HL-60/S4 treated with retinoic acid at 250 ng/mL for 4 days and 3 days (cell line): ENCODE measurements at regions not wholly inside any gene's neighbourhood (a gene's known extent, or its start where the extent isn't known, plus 50 kb on each side); places are given as distances from the start of the nearest gene placed in this dataset.

Experiments used
- in situ Hi-C: fragments of 300-500 bp; cut with MboI; formaldehyde crosslinking; loops from 2 replicates; pipeline ENCODE4 v1.7.0; 2022; ENCODE audit warnings: low sequenced_read_pairs

GRCh38 chr18:45222180-45222579 is 393.1 kb upstream of the SLC14A2 start:
- in situ Hi-C loops: no loop called here

GRCh38 chr18:45227001-45227742 is 388.1 kb upstream of the SLC14A2 start:
- in situ Hi-C loops: no loop called here

- in situ Hi-C loops: no loop called here
Observed at GRCh38 chr18:45228796-45229388, 386.4 kb upstream of the SLC14A2 start.

GRCh38 chr18:45231617-45232016 is 383.7 kb upstream of the SLC14A2 start:
- in situ Hi-C loops: no loop called here

- in situ Hi-C loops: no loop called here
Observed at GRCh38 chr18:45232061-45232460, 383.2 kb upstream of the SLC14A2 start.

GRCh38 chr18:45236676-45237075 is 378.6 kb upstream of the SLC14A2 start:
- in situ Hi-C loops: no loop called here

- in situ Hi-C loops: no loop called here
Observed at GRCh38 chr18:45237343-45238098, 377.8 kb upstream of the SLC14A2 start.

- in situ Hi-C loops: no loop called here
Observed at GRCh38 chr18:45241271-45241670, 374.0 kb upstream of the SLC14A2 start.

GRCh38 chr18:45241982-45242565 is 373.2 kb upstream of the SLC14A2 start:
- in situ Hi-C loops: no loop called here

- in situ Hi-C loops: no loop called here
Observed at GRCh38 chr18:45243340-45244110, 371.8 kb upstream of the SLC14A2 start.

GRCh38 chr18:45245091-45245511 is 370.2 kb upstream of the SLC14A2 start:
- in situ Hi-C loops: no loop called here

GRCh38 chr18:45248240-45248903 is 366.9 kb upstream of the SLC14A2 start:
- in situ Hi-C loops: no loop called here

- in situ Hi-C loops: no loop called here
Observed at GRCh38 chr18:45249246-45249661, 366.0 kb upstream of the SLC14A2 start.

GRCh38 chr18:45250479-45250878 is 364.8 kb upstream of the SLC14A2 start:
- in situ Hi-C loops: no loop called here

- in situ Hi-C loops: no loop called here
Observed at GRCh38 chr18:45251236-45251635, 364.0 kb upstream of the SLC14A2 start.

- in situ Hi-C loops: no loop called here
Observed at GRCh38 chr18:45252474-45252873, 362.8 kb upstream of the SLC14A2 start.

- in situ Hi-C loops: no loop called here
Observed at GRCh38 chr18:45253056-45253565, 362.2 kb upstream of the SLC14A2 start.

- in situ Hi-C loops: no loop called here
Observed at GRCh38 chr18:45253973-45254708, 361.1 kb upstream of the SLC14A2 start.

- in situ Hi-C loops: no loop called here
Observed at GRCh38 chr18:45254709-45255082, 360.6 kb upstream of the SLC14A2 start.
